ENCODE measurements at regions not wholly inside any gene's neighbourhood (a gene's known extent, or its start where the extent isn't known, plus 50 kb on each side); places are given as distances from the start of the nearest gene placed in this dataset.

- TF ChIP-seq, protein P1, sequence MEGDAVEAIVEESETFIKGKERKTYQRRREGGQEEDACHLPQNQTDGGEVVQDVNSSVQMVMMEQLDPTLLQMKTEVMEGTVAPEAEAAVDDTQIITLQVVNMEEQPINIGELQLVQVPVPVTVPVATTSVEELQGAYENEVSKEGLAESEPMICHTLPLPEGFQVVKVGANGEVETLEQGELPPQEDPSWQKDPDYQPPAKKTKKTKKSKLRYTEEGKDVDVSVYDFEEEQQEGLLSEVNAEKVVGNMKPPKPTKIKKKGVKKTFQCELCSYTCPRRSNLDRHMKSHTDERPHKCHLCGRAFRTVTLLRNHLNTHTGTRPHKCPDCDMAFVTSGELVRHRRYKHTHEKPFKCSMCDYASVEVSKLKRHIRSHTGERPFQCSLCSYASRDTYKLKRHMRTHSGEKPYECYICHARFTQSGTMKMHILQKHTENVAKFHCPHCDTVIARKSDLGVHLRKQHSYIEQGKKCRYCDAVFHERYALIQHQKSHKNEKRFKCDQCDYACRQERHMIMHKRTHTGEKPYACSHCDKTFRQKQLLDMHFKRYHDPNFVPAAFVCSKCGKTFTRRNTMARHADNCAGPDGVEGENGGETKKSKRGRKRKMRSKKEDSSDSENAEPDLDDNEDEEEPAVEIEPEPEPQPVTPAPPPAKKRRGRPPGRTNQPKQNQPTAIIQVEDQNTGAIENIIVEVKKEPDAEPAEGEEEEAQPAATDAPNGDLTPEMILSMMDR (IDR thresholded peaks at IDR 0.05), result no peak
- TF ChIP-seq POLR2A (IDR thresholded peaks at IDR 0.05), result no peak
Observed at GRCh38 chr2:192499476-192499875, 304.7 kb upstream of the TMEFF2 start.
